ENCODE measurements at regions not wholly inside any gene's neighbourhood (a gene's known extent, or its start where the extent isn't known, plus 50 kb on each side); places are given as distances from the start of the nearest gene placed in this dataset.

- ATAC-seq (ENCODE audit: low read depth), result no peak
- peaks cover 2% of the 10 kb centered on the region for H3K27me3 Mint-ChIP-seq
- no peaks in the 10 kb centered on the region for H3K36me3 Mint-ChIP-seq
- no peaks in the 10 kb centered on the region for H3K4me1 Mint-ChIP-seq
- H3K9me3 Mint-ChIP-seq, result peaks cover 2% of the 10 kb centered on the region
- H3K27ac Mint-ChIP-seq, result no peak overlapping the region
- POLR2A ChIA-PET, result no interaction called here
- no peak for DNase-seq
- H3K4me3 Mint-ChIP-seq, result no peak overlapping the region
Measured at GRCh38 chr16:51734220-51734619, 583.1 kb upstream of the SALL1 start.

- no peak overlapping the region for H3K4me3 Mint-ChIP-seq
- peaks cover 2% of the 10 kb centered on the region for H3K27me3 Mint-ChIP-seq
- H3K36me3 Mint-ChIP-seq, result no peaks in the 10 kb centered on the region
- no peaks in the 10 kb centered on the region for H3K4me1 Mint-ChIP-seq
- ATAC-seq (ENCODE audit: low read depth) (no peak), DNase-seq (no peak)
- POLR2A ChIA-PET, result no interaction called here
- H3K27ac Mint-ChIP-seq, result no peak overlapping the region
- peaks cover 2% of the 10 kb centered on the region for H3K9me3 Mint-ChIP-seq
Measured at GRCh38 chr16:51733181-51733580, 582.1 kb upstream of the SALL1 start.

- H3K27ac Mint-ChIP-seq, result no peak overlapping the region
- no peak for ATAC-seq (ENCODE audit: low read depth)
- POLR2A ChIA-PET, result no interaction called here
- H3K36me3 Mint-ChIP-seq, result no peaks in the 10 kb centered on the region
- no peaks in the 10 kb centered on the region for H3K27me3 Mint-ChIP-seq
- no peaks in the 10 kb centered on the region for H3K9me3 Mint-ChIP-seq
- no peak overlapping the region for H3K4me3 Mint-ChIP-seq
- H3K4me1 Mint-ChIP-seq, result no peaks in the 10 kb centered on the region
- DNase-seq, result no peak
Measured at GRCh38 chr16:51731160-51731559, 580.1 kb upstream of the SALL1 start.

GRCh38 chr16:51723036-51723724 lies 572.1 kb upstream of the SALL1 start:
- H3K27me3 Mint-ChIP-seq, result peaks cover 3% of the 10 kb centered on the region
- H3K27ac Mint-ChIP-seq, result no peak overlapping the region
- H3K4me3 Mint-ChIP-seq, result no peak overlapping the region
- H3K4me1 Mint-ChIP-seq, result no peaks in the 10 kb centered on the region
- POLR2A ChIA-PET, result no interaction called here
- no peak for ATAC-seq (ENCODE audit: low read depth)
- peaks cover 1% of the 10 kb centered on the region for H3K9me3 Mint-ChIP-seq
- DNase-seq, result no peak
- H3K36me3 Mint-ChIP-seq, result no peaks in the 10 kb centered on the region

- Mint-ChIP-seq H3K27ac (no peak overlapping the region), H3K9me3 (peaks cover 1% of the 10 kb centered on the region), H3K36me3 (no peaks in the 10 kb centered on the region), H3K4me3 (no peak overlapping the region), H3K4me1 (no peaks in the 10 kb centered on the region), H3K27me3 (peaks cover 3% of the 10 kb centered on the region)
- POLR2A ChIA-PET, result no interaction called here
- no peak for DNase-seq
- no peak for ATAC-seq (ENCODE audit: low read depth)
Measured at GRCh38 chr16:51722467-51722866, 571.4 kb upstream of the SALL1 start.

GRCh38 chr16:51719376-51719775 lies 568.3 kb upstream of the SALL1 start:
- ATAC-seq (ENCODE audit: low read depth) (no peak), DNase-seq (no peak)
- Mint-ChIP-seq H3K36me3 (no peaks in the 10 kb centered on the region), H3K9me3 (peaks cover 5% of the 10 kb centered on the region), H3K4me3 (no peak overlapping the region), H3K4me1 (no peaks in the 10 kb centered on the region), H3K27ac (no peak overlapping the region), H3K27me3 (peaks cover 3% of the 10 kb centered on the region)
- POLR2A ChIA-PET, result no interaction called here

- Mint-ChIP-seq H3K4me1 (no peaks in the 10 kb centered on the region), H3K36me3 (no peaks in the 10 kb centered on the region)
- POLR2A ChIA-PET, result no interaction called here
Measured at GRCh38 chr16:51716195-51716594, 565.1 kb upstream of the SALL1 start.

GRCh38 chr16:51713502-51713901 lies 562.4 kb upstream of the SALL1 start:
- no peak for ATAC-seq (ENCODE audit: low read depth)
- H3K27ac Mint-ChIP-seq, result no peak overlapping the region
- no peaks in the 10 kb centered on the region for H3K36me3 Mint-ChIP-seq
- H3K4me1 Mint-ChIP-seq, result no peaks in the 10 kb centered on the region
- POLR2A ChIA-PET, result no interaction called here
- H3K27me3 Mint-ChIP-seq, result no peaks in the 10 kb centered on the region
- no peak for DNase-seq
- H3K4me3 Mint-ChIP-seq, result no peak overlapping the region
- peaks cover 8% of the 10 kb centered on the region for H3K9me3 Mint-ChIP-seq

More at GRCh38 chr16:51716195-51716594, 565.1 kb upstream of the SALL1 start:
- Mint-ChIP-seq H3K27ac (no peak overlapping the region), H3K9me3 (peaks cover 6% of the 10 kb centered on the region), H3K27me3 (no peaks in the 10 kb centered on the region), H3K4me3 (no peak overlapping the region)
- DNase-seq (no peak), ATAC-seq (ENCODE audit: low read depth) (no peak)

- no peak for DNase-seq
- H3K27ac Mint-ChIP-seq, result no peak overlapping the region
- no peak for ATAC-seq (ENCODE audit: low read depth)
- H3K4me3 Mint-ChIP-seq, result no peak overlapping the region
- no peaks in the 10 kb centered on the region for H3K36me3 Mint-ChIP-seq
- H3K4me1 Mint-ChIP-seq, result no peaks in the 10 kb centered on the region
- H3K27me3 Mint-ChIP-seq, result no peaks in the 10 kb centered on the region
- H3K9me3 Mint-ChIP-seq, result peaks cover 9% of the 10 kb centered on the region
- POLR2A ChIA-PET, result no interaction called here
Measured at GRCh38 chr16:51710905-51711563, 560.0 kb upstream of the SALL1 start.

GRCh38 chr16:51710186-51710585 lies 559.1 kb upstream of the SALL1 start:
- ATAC-seq (ENCODE audit: low read depth), result no peak
- DNase-seq, result no peak
- H3K9me3 Mint-ChIP-seq, result peaks cover 8% of the 10 kb centered on the region
- POLR2A ChIA-PET, result no interaction called here
- H3K27ac Mint-ChIP-seq, result no peak overlapping the region
- no peak overlapping the region for H3K4me3 Mint-ChIP-seq
- H3K4me1 Mint-ChIP-seq, result no peaks in the 10 kb centered on the region
- H3K27me3 Mint-ChIP-seq, result no peaks in the 10 kb centered on the region
- no peaks in the 10 kb centered on the region for H3K36me3 Mint-ChIP-seq

- Mint-ChIP-seq H3K9me3 (peaks cover 12% of the 10 kb centered on the region), H3K27ac (no peak overlapping the region), H3K27me3 (no peaks in the 10 kb centered on the region), H3K36me3 (no peaks in the 10 kb centered on the region), H3K4me3 (no peak overlapping the region), H3K4me1 (no peaks in the 10 kb centered on the region)
- POLR2A ChIA-PET, result no interaction called here
- no peak for DNase-seq
- ATAC-seq (ENCODE audit: low read depth), result no peak
Measured at GRCh38 chr16:51708861-51709260, 557.8 kb upstream of the SALL1 start.

GRCh38 chr16:51707666-51708065 lies 556.6 kb upstream of the SALL1 start:
- Mint-ChIP-seq H3K4me3 (no peak overlapping the region), H3K4me1 (no peaks in the 10 kb centered on the region), H3K36me3 (no peaks in the 10 kb centered on the region), H3K27me3 (no peaks in the 10 kb centered on the region), H3K27ac (no peak overlapping the region), H3K9me3 (peaks cover 11% of the 10 kb centered on the region)
- no peak for ATAC-seq (ENCODE audit: low read depth)
- POLR2A ChIA-PET, result no interaction called here
- DNase-seq, result no peak

- Mint-ChIP-seq H3K9me3 (peaks cover 11% of the 10 kb centered on the region), H3K36me3 (no peaks in the 10 kb centered on the region), H3K4me3 (no peak overlapping the region), H3K27me3 (no peaks in the 10 kb centered on the region), H3K27ac (no peak overlapping the region), H3K4me1 (no peaks in the 10 kb centered on the region)
- DNase-seq (no peak), ATAC-seq (ENCODE audit: low read depth) (no peak)
- POLR2A ChIA-PET, result no interaction called here
Measured at GRCh38 chr16:51705142-51705541, 554.1 kb upstream of the SALL1 start.

GRCh38 chr16:51701025-51701424 lies 550.0 kb upstream of the SALL1 start:
- DNase-seq (no peak), ATAC-seq (ENCODE audit: low read depth) (no peak)
- no peaks in the 10 kb centered on the region for H3K36me3 Mint-ChIP-seq
- H3K4me1 Mint-ChIP-seq, result no peaks in the 10 kb centered on the region
- H3K4me3 Mint-ChIP-seq, result no peak overlapping the region
- no peaks in the 10 kb centered on the region for H3K27me3 Mint-ChIP-seq
- peaks cover 6% of the 10 kb centered on the region for H3K9me3 Mint-ChIP-seq
- POLR2A ChIA-PET, result no interaction called here
- H3K27ac Mint-ChIP-seq, result no peak overlapping the region
